K562 (cell line): ENCODE measurements at regions not wholly inside any gene's neighbourhood (a gene's known extent, or its start where the extent isn't known, plus 50 kb on each side); places are given as distances from the start of the nearest gene placed in this dataset.

Experiments used
- ATAC-seq: fragments of 200-7000 bp; cut with Tn5 transposase; 3 replicates; pipeline ENCODE4 v1.9.1; 2020; ENCODE audit warnings: moderate library complexity
- BruUV-seq: library from RNA; stranded (reverse); fragments of 400-500 nt; replicated peaks from 2 replicates; lab custom pipeline; 2021; lab: Mats Ljungman, UMichigan
- CTCF ChIA-PET: fragments of 300-600 bp; formaldehyde crosslinking; extraction: SDS; loops from one replicate; lab custom pipeline; 2021; ENCODE audit warnings: low intra/inter-chr PET ratio; lab: Yijun Ruan, JAX
- POLR2A ChIA-PET: fragments of 300-600, 350-650 bp; sonication (Branson Sonifier 250); formaldehyde crosslinking; extraction: SDS; loops from one replicate; lab custom pipeline; 2021; ENCODE audit warnings: antibody characterized with exemption, inconsistent platforms; lab: Yijun Ruan, JAX
- DNase-seq, 4 experiments: peaks; one replicate each; pipeline versions ENCODE4 v3.0.0 to v3.0.0-alpha.2; 2011 to 2018; ENCODE audit warnings: low spot score in 3 of 4, mixed read lengths in 3 of 4; ENCODE audit errors: extremely low read depth in 1 of 4
- FAIRE-seq: peaks from 2 replicates; lab custom pipeline; 2011; peaks lifted over from hg19 to GRCh38; lab: Jason Lieb, UNC
- H2AFZ ChIP-seq: 2 replicates; pipeline ENCODE4 v1.6.0; 2011; ENCODE audit warnings: low read depth, low read length, control low read depth, inconsistent platforms
- H3K27ac ChIP-seq: fragments of 200-600 bp; 3 replicates; pipeline ENCODE4 v1.8.0; 2011; ENCODE audit warnings: low read depth, mild to moderate bottlenecking, control low read depth, inconsistent platforms, low read length, moderate library complexity, mixed read lengths; ENCODE audit errors: extremely low read depth
- H3K27me3 ChIP-seq, 2 experiments: fragments of 300-600 bp in 1 of 2; 2 replicates in 1 of 2; 3 replicates in 1 of 2; pipeline versions ENCODE4 v1.6.0 to v1.8.0; 2011; ENCODE audit warnings: inconsistent platforms in 2 of 2, low read length in 2 of 2, mild to moderate bottlenecking in 1 of 2, mixed read lengths in 1 of 2, moderate library complexity in 1 of 2; ENCODE audit not compliant: control insufficient read depth in 2 of 2, insufficient read depth in 2 of 2
- H3K36me3 ChIP-seq: fragments of 300-600 bp; 3 replicates; pipeline ENCODE4 v1.8.0; 2011; ENCODE audit warnings: mild to moderate bottlenecking, low read length, inconsistent platforms; ENCODE audit not compliant: control insufficient read depth, insufficient read depth
- H3K4me1 ChIP-seq, 2 experiments: fragments of 200-600 bp in 1 of 2; replicated peaks in 1 of 2; 2 replicates in 1 of 2; 3 replicates in 1 of 2; pipeline versions ENCODE4 v1.5.1 to v1.8.0; 2011; ENCODE audit warnings: inconsistent platforms in 2 of 2, low read length in 2 of 2, mild to moderate bottlenecking in 1 of 2, mixed read lengths in 1 of 2, moderate library complexity in 1 of 2; ENCODE audit not compliant: control insufficient read depth in 2 of 2, insufficient read depth in 2 of 2
- H3K4me2 ChIP-seq: 2 replicates; pipeline ENCODE4 v1.6.1; 2011; ENCODE audit warnings: low read length, control low read depth, inconsistent platforms, mixed read lengths; ENCODE audit not compliant: insufficient read depth
- H3K4me3 ChIP-seq: fragments of 200-600 bp; sonication (generic), shearing (Covaris generic); 2 replicates; pipeline ENCODE4 v1.5.1; 2016; ENCODE audit warnings: control low read depth, inconsistent platforms
- H3K79me2 ChIP-seq: fragments of 200-600 bp; 3 replicates; pipeline ENCODE4 v1.8.0; 2011; ENCODE audit warnings: low read length, inconsistent platforms; ENCODE audit not compliant: control insufficient read depth, insufficient read depth
- H3K9ac ChIP-seq, 2 experiments: 2 replicates each; pipeline versions ENCODE4 v1.6.0 to v1.6.1; 2011; ENCODE audit warnings: low read depth in 2 of 2, low read length in 2 of 2, control low read depth in 1 of 2, inconsistent platforms in 1 of 2, mild to moderate bottlenecking in 1 of 2, mixed read lengths in 1 of 2; ENCODE audit not compliant: insufficient read depth in 1 of 2
- H3K9me1 ChIP-seq: one replicate; pipeline ENCODE4 v1.6.0; 2011; ENCODE audit warnings: inconsistent platforms, mild to moderate bottlenecking, low read length, moderate library complexity; ENCODE audit not compliant: control insufficient read depth, insufficient read depth
- H3K9me3 ChIP-seq: replicated peaks from 2 replicates; pipeline ENCODE4 v1.5.1; 2011; ENCODE audit warnings: low read depth, low read length, inconsistent platforms; ENCODE audit not compliant: control insufficient read depth, insufficient read depth
- H4K20me1 ChIP-seq: replicated peaks from 2 replicates; pipeline ENCODE4 v1.6.1; 2011; ENCODE audit warnings: low read length, inconsistent platforms, mixed read lengths; ENCODE audit not compliant: control insufficient read depth, insufficient read depth
- ATF7 ChIP-seq: fragments of 450-650 bp; IDR thresholded peaks from 2 replicates; pipeline ENCODE4 v1.7.1; 2014; ENCODE audit warnings: mild to moderate bottlenecking, moderate library complexity
- CREBBP ChIP-seq: IDR thresholded peaks from one replicate; pipeline ENCODE4 v1.6.1; 2012; ENCODE audit warnings: low read depth, mild to moderate bottlenecking, control low read depth, inconsistent platforms, low read length
- FOXJ2 ChIP-seq: fragments of 200-800 bp; sonication (Bioruptor generic); IDR thresholded peaks from 2 replicates; pipeline ENCODE4 v1.6.1; 2016; ENCODE audit warnings: missing genetic modification characterization, missing compliant biosample characterization
- ILF3 ChIP-seq: fragments of 450-650 bp; IDR thresholded peaks from 2 replicates; pipeline ENCODE4 v1.6.1; 2018; ENCODE audit warnings: antibody characterized with exemption, mild to moderate bottlenecking, moderate library complexity, borderline replicate concordance
- SMARCA5 ChIP-seq: fragments of 450-650 bp; IDR thresholded peaks from 2 replicates; pipeline ENCODE4 v1.6.1; 2016
- SPI1 ChIP-seq: IDR thresholded peaks from 2 replicates; pipeline ENCODE4 v1.6.1; 2011; ENCODE audit warnings: low read depth, low read length, control low read depth, borderline replicate concordance
- ZNF174 ChIP-seq: fragments of 250-450 bp; sonication (Bioruptor Pico); IDR thresholded peaks from 2 replicates; pipeline ENCODE4 v1.4.0; 2020; ENCODE audit warnings: mild to moderate bottlenecking
- ZNF184 ChIP-seq: sonication (generic); formaldehyde crosslinking; IDR thresholded peaks from 2 replicates; pipeline ENCODE4 v1.5.0; 2020; ENCODE audit warnings: missing genetic modification reagents
- ZNF57 ChIP-seq: fragments of 450-650 bp; formaldehyde crosslinking; IDR thresholded peaks from 2 replicates; pipeline ENCODE4 v1.4.0; 2020; ENCODE audit warnings: mild to moderate bottlenecking, moderate library complexity
- WGBS: fragments of 100-300 bp; shearing (Covaris generic); methylation state at CpG from one replicate; pipeline ENCODE4 v1.1.6; 2016; ENCODE audit warnings: low coverage, mixed read lengths; ENCODE audit not compliant: insufficient coverage; ENCODE audit errors: missing lambda C conversion rate; 5-methylcytosine and 5-hydroxymethylcytosine counted together
- in situ Hi-C: fragments of 300-500 bp; cut with MboI; formaldehyde crosslinking; loops from 4 replicates; pipeline ENCODE4 v1.15.0; 2018; ENCODE audit warnings: inconsistent platforms, mixed read lengths
- intact Hi-C: fragments of 100-400 bp; cut with micrococcal nuclease; formaldehyde crosslinking; loops from 2 replicates; pipeline ENCODE4 v1.14.2; 2022
- TF ChIP-seq, protein P1 (sequence below): sonication (generic); formaldehyde crosslinking; IDR thresholded peaks from 2 replicates; pipeline ENCODE4 v1.8.1; 2023; ENCODE audit warnings: mild to moderate bottlenecking, missing genetic modification reagents
- TF ChIP-seq, protein P2 (sequence below): fragments of 450-650 bp; IDR thresholded peaks from 2 replicates; pipeline ENCODE4 v1.6.1; 2016; ENCODE audit warnings: low read depth

DNA sequence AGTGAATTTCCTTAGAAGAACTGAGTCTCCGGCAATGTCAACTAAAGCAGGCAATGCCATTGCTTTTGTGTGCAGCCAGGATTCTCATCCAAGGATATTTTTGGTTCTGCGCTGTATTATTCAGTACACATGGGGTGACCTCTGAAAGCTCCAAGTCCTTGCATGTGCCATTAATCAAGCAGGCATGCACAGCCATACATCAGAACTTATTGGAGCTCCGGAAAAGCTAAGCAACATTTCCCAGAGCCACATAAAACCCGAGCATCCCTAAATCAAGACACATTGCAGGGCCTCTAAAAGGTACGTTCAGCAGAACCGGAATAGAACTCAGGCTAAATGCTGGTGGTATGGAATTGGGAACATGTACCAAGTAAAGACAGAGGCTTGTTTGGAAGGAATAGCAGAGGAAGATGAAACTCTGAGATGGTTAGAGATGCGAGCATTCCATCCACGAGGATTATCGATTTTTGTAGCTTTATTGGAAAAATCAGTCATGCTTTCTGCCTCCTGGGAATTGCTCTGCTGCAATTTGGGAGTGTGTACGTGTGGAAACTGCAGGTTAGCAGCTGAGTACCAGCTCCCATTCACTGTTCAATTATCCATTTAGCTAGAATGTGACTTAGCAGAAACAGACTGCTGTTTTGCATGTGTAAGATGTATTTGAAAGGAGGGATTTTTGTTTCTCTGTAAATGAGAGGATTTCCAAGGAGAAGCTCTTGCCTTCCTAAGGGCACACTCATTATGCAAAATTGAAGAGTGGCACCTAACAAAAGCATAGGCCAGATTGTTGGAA is 143.7 kb upstream of the WWC1 start:
- Histone ChIP-seq H3K9me1 (no peaks in the 10 kb centered on the region), H3K4me3 (no peak overlapping the region), H2AFZ (no peak overlapping the region), H3K9me3 (no peaks in the 10 kb centered on the region), H3K9ac (no peak overlapping the region), H3K79me2 (no peaks in the 10 kb centered on the region), H3K27ac (no peak overlapping the region), H3K4me2 (no peak overlapping the region), H3K36me3 (no peaks in the 10 kb centered on the region), H3K4me1 (no peaks in the 10 kb centered on the region), H4K20me1 (no peaks in the 10 kb centered on the region), H3K27me3 (no peaks in the 10 kb centered on the region)
- intact Hi-C loops, result no loop called here
- ATAC-seq (no peak), FAIRE-seq (no peak), DNase-seq (no peak)
- BruUV-seq, result no TSS peak
- POLR2A ChIA-PET, result no interaction called here
- under 1% methylated on average over 10 of the region's 10 CpGs for WGBS
- in situ Hi-C loops, result no loop called here
- CTCF ChIA-PET, result no interaction called here
- TF ChIP-seq FOXJ2, result no peak
- TF ChIP-seq ILF3, result no peak
- TF ChIP-seq SMARCA5, result no peak
- TF ChIP-seq ZNF174 (CRISPR knock-in tag), result no peak
- TF ChIP-seq, protein P1, sequence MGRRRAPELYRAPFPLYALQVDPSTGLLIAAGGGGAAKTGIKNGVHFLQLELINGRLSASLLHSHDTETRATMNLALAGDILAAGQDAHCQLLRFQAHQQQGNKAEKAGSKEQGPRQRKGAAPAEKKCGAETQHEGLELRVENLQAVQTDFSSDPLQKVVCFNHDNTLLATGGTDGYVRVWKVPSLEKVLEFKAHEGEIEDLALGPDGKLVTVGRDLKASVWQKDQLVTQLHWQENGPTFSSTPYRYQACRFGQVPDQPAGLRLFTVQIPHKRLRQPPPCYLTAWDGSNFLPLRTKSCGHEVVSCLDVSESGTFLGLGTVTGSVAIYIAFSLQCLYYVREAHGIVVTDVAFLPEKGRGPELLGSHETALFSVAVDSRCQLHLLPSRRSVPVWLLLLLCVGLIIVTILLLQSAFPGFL (CRISPR knock-in tag), result no peak
- no peak for TF ChIP-seq ATF7
- no peak for TF ChIP-seq ZNF57 (CRISPR knock-in tag)
- TF ChIP-seq, protein P2, sequence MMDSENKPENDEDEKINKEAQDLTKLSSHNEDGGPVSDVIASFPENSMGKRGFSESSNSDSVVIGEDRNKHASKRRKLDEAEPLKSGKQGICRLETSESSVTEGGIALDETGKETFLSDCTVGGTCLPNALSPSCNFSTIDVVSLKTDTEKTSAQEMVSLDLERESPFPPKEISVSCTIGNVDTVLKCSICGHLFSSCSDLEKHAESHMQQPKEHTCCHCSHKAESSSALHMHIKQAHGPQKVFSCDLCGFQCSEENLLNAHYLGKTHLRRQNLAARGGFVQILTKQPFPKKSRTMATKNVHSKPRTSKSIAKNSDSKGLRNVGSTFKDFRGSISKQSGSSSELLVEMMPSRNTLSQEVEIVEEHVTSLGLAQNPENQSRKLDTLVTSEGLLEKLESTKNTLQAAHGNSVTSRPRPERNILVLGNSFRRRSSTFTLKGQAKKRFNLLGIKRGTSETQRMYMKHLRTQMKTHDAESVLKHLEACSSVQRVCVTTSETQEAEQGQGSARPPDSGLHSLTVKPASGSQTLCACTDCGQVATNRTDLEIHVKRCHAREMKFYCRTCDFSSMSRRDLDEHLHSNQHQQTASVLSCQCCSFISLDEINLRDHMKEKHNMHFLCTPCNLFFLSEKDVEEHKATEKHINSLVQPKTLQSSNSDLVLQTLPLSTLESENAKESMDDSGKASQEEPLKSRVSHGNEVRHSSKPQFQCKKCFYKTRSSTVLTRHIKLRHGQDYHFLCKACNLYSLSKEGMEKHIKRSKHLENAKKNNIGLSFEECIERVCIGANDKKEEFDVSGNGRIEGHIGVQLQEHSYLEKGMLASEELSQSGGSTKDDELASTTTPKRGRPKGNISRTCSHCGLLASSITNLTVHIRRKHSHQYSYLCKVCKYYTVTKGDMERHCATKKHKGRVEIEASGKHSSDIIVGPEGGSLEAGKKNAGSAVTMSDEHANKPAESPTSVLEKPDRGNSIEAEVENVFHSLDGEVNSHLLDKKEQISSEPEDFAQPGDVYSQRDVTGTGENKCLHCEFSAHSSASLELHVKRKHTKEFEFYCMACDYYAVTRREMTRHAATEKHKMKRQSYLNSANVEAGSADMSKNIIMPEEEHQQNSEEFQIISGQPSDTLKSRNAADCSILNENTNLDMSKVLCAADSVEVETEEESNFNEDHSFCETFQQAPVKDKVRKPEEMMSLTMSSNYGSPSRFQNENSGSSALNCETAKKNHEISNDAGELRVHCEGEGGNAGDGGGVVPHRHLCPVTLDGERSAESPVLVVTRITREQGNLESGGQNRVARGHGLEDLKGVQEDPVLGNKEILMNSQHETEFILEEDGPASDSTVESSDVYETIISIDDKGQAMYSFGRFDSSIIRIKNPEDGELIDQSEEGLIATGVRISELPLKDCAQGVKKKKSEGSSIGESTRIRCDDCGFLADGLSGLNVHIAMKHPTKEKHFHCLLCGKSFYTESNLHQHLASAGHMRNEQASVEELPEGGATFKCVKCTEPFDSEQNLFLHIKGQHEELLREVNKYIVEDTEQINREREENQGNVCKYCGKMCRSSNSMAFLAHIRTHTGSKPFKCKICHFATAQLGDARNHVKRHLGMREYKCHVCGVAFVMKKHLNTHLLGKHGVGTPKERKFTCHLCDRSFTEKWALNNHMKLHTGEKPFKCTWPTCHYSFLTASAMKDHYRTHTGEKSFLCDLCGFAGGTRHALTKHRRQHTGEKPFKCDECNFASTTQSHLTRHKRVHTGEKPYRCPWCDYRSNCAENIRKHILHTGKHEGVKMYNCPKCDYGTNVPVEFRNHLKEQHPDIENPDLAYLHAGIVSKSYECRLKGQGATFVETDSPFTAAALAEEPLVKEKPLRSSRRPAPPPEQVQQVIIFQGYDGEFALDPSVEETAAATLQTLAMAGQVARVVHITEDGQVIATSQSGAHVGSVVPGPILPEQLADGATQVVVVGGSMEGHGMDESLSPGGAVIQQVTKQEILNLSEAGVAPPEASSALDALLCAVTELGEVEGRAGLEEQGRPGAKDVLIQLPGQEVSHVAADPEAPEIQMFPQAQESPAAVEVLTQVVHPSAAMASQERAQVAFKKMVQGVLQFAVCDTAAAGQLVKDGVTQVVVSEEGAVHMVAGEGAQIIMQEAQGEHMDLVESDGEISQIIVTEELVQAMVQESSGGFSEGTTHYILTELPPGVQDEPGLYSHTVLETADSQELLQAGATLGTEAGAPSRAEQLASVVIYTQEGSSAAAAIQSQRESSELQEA, result no peak
- no peak for TF ChIP-seq SPI1
- no peak for TF ChIP-seq ZNF184 (CRISPR knock-in tag)
- no peak for TF ChIP-seq CREBBP
